ENCODE measurements at regions not wholly inside any gene's neighbourhood (a gene's known extent, or its start where the extent isn't known, plus 50 kb on each side); places are given as distances from the start of the nearest gene placed in this dataset.
"Not testable (repeated sequence)": the region's sequence is repeated elsewhere in the genome, so short reads cannot be mapped to it uniquely, and the experiment has no call there.

GRCh38 chr5:17080361-17080760 is 137.1 kb upstream of the BASP1 start:
- no peak overlapping the region for H3K27ac ChIP-seq (ENCODE audit: low read depth, low read length)
- H2BK12ac ChIP-seq (ENCODE audit: low read length) = no peak overlapping the region
- no peaks in the 10 kb centered on the region for H3K36me3 ChIP-seq (ENCODE audit: control insufficient read depth in 1 of 2, insufficient read depth in 2 of 2, low read length in 2 of 2)
- no peak overlapping the region for H3K14ac ChIP-seq (ENCODE audit: low read length)
- H3K9ac ChIP-seq (ENCODE audit: low read length) = no peak overlapping the region
- no peak overlapping the region for H3K18ac ChIP-seq (ENCODE audit: low read length)
- no peak overlapping the region for H2AFZ ChIP-seq (ENCODE audit: insufficient read depth, low read length, poor library complexity)
- no peaks in the 10 kb centered on the region for H3K79me2 ChIP-seq (ENCODE audit: control insufficient read depth, insufficient read depth, low read length, poor library complexity)
- no CpG with 5 or more reads among the region's 4 CpGs for WGBS (ENCODE audit: extremely low coverage, insufficient coverage, insufficient read length)
- no peaks in the 10 kb centered on the region for H3K9me3 ChIP-seq (ENCODE audit: insufficient read depth, low read depth, low read length)
- H3K4me1 ChIP-seq (ENCODE audit: control insufficient read depth in 1 of 2, insufficient read depth in 2 of 2, low read length in 2 of 2) = no peaks in the 10 kb centered on the region
- no peak overlapping the region for H2BK5ac ChIP-seq (ENCODE audit: low read depth, low read length, poor library complexity)
- H2AK5ac ChIP-seq (ENCODE audit: low read length) = no peak overlapping the region
- no peak overlapping the region for H4K91ac ChIP-seq (ENCODE audit: low read depth, low read length)
- H3K23ac ChIP-seq (ENCODE audit: low read length) = no peak overlapping the region
- H3K4me3 ChIP-seq (ENCODE audit: low read depth, low read length) = no peak overlapping the region
- no peaks in the 10 kb centered on the region for H3K27me3 ChIP-seq (ENCODE audit: insufficient read depth, low read length)
- H4K12ac ChIP-seq (ENCODE audit: low read depth, low read length) = no peak overlapping the region
- H4K8ac ChIP-seq (ENCODE audit: low read depth, low read length) = no peak overlapping the region
- H3K4me2 ChIP-seq (ENCODE audit: low read length) = no peak overlapping the region
- H3K4ac ChIP-seq (ENCODE audit: low read depth, low read length) = no peak overlapping the region
- no peak for DNase-seq
- no peak overlapping the region for H2BK120ac ChIP-seq (ENCODE audit: insufficient read depth, low read length, poor library complexity)
- no peaks in the 10 kb centered on the region for H3K79me1 ChIP-seq (ENCODE audit: low read length)

GRCh38 chr5:17081142-17081541 is 136.3 kb upstream of the BASP1 start:
- Histone ChIP-seq H3K4me1 (ENCODE audit: control insufficient read depth in 1 of 2, insufficient read depth in 2 of 2, low read length in 2 of 2) (no peaks in the 10 kb centered on the region), H3K79me1 (ENCODE audit: low read length) (no peaks in the 10 kb centered on the region), H3K36me3 (ENCODE audit: control insufficient read depth in 1 of 2, insufficient read depth in 2 of 2, low read length in 2 of 2) (no peaks in the 10 kb centered on the region), H3K79me2 (ENCODE audit: control insufficient read depth, insufficient read depth, low read length, poor library complexity) (no peaks in the 10 kb centered on the region), H3K4me2 (ENCODE audit: low read length) (no peak overlapping the region), H2BK120ac (ENCODE audit: insufficient read depth, low read length, poor library complexity) (no peak overlapping the region), H4K12ac (ENCODE audit: low read depth, low read length) (no peak overlapping the region), H3K18ac (ENCODE audit: low read length) (no peak overlapping the region), H4K8ac (ENCODE audit: low read depth, low read length) (no peak overlapping the region), H3K4me3 (ENCODE audit: low read depth, low read length) (no peak overlapping the region), H2AFZ (ENCODE audit: insufficient read depth, low read length, poor library complexity) (no peak overlapping the region), H3K9ac (ENCODE audit: low read length) (no peak overlapping the region), H3K9me3 (ENCODE audit: insufficient read depth, low read depth, low read length) (no peaks in the 10 kb centered on the region), H3K23ac (ENCODE audit: low read length) (no peak overlapping the region), H3K14ac (ENCODE audit: low read length) (no peak overlapping the region), H3K27ac (ENCODE audit: low read depth, low read length) (no peak overlapping the region), H2BK12ac (ENCODE audit: low read length) (no peak overlapping the region), H3K27me3 (ENCODE audit: insufficient read depth, low read length) (no peaks in the 10 kb centered on the region), H3K4ac (ENCODE audit: low read depth, low read length) (no peak overlapping the region), H4K91ac (ENCODE audit: low read depth, low read length) (no peak overlapping the region), H2AK5ac (ENCODE audit: low read length) (no peak overlapping the region), H2BK5ac (ENCODE audit: low read depth, low read length, poor library complexity) (no peak overlapping the region)
- no peak for DNase-seq
- WGBS (ENCODE audit: extremely low coverage, insufficient coverage, insufficient read length) = no CpG with 5 or more reads among the region's 4 CpGs

- not testable (repeated sequence) for H3K27me3 ChIP-seq (ENCODE audit: insufficient read depth, low read length); H2AFZ ChIP-seq (ENCODE audit: insufficient read depth, low read length, poor library complexity); H2AK5ac ChIP-seq (ENCODE audit: low read length); H3K79me2 ChIP-seq (ENCODE audit: control insufficient read depth, insufficient read depth, low read length, poor library complexity); H3K14ac ChIP-seq (ENCODE audit: low read length); H4K12ac ChIP-seq (ENCODE audit: low read depth, low read length); H3K4me3 ChIP-seq (ENCODE audit: low read depth, low read length); H3K18ac ChIP-seq (ENCODE audit: low read length); H3K4me2 ChIP-seq (ENCODE audit: low read length); H2BK5ac ChIP-seq (ENCODE audit: low read depth, low read length, poor library complexity); H3K36me3 ChIP-seq (ENCODE audit: control insufficient read depth in 1 of 2, insufficient read depth in 2 of 2, low read length in 2 of 2); DNase-seq; H3K9me3 ChIP-seq (ENCODE audit: insufficient read depth, low read depth, low read length); H3K23ac ChIP-seq (ENCODE audit: low read length); H4K8ac ChIP-seq (ENCODE audit: low read depth, low read length); H3K9ac ChIP-seq (ENCODE audit: low read length); H4K91ac ChIP-seq (ENCODE audit: low read depth, low read length); H2BK12ac ChIP-seq (ENCODE audit: low read length); H3K79me1 ChIP-seq (ENCODE audit: low read length); H3K4ac ChIP-seq (ENCODE audit: low read depth, low read length); H2BK120ac ChIP-seq (ENCODE audit: insufficient read depth, low read length, poor library complexity); H3K27ac ChIP-seq (ENCODE audit: low read depth, low read length); H3K4me1 ChIP-seq (ENCODE audit: control insufficient read depth in 1 of 2, insufficient read depth in 2 of 2, low read length in 2 of 2)
- WGBS (ENCODE audit: extremely low coverage, insufficient coverage, insufficient read length) = no CpG with 5 or more reads among the region's 29 CpGs
These were observed 134.2 kb upstream of the BASP1 start for GRCh38 chr5:17083276-17083675.

GRCh38 chr5:17087035-17087434 is 130.4 kb upstream of the BASP1 start:
- no peak overlapping the region for H3K27ac ChIP-seq (ENCODE audit: low read depth, low read length)
- no peak overlapping the region for H2BK12ac ChIP-seq (ENCODE audit: low read length)
- H4K91ac ChIP-seq (ENCODE audit: low read depth, low read length) = no peak overlapping the region
- H3K27me3 ChIP-seq (ENCODE audit: insufficient read depth, low read length) = no peaks in the 10 kb centered on the region
- H3K79me1 ChIP-seq (ENCODE audit: low read length) = peaks cover 2% of the 10 kb centered on the region
- no peak overlapping the region for H2AFZ ChIP-seq (ENCODE audit: insufficient read depth, low read length, poor library complexity)
- no peak overlapping the region for H4K8ac ChIP-seq (ENCODE audit: low read depth, low read length)
- no peak overlapping the region for H3K9ac ChIP-seq (ENCODE audit: low read length)
- no peak overlapping the region for H4K12ac ChIP-seq (ENCODE audit: low read depth, low read length)
- H3K4ac ChIP-seq (ENCODE audit: low read depth, low read length) = no peak overlapping the region
- WGBS (ENCODE audit: extremely low coverage, insufficient coverage, insufficient read length) = no CpG with 5 or more reads among the region's 8 CpGs
- H3K4me3 ChIP-seq (ENCODE audit: low read depth, low read length) = no peak overlapping the region
- peaks cover 0 to 2% of the 10 kb centered on the region in 2 experiments for H3K4me1 ChIP-seq (ENCODE audit: control insufficient read depth in 1 of 2, insufficient read depth in 2 of 2, low read length in 2 of 2)
- no peak overlapping the region for H3K23ac ChIP-seq (ENCODE audit: low read length)
- no peak overlapping the region for H3K18ac ChIP-seq (ENCODE audit: low read length)
- no peak overlapping the region for H3K4me2 ChIP-seq (ENCODE audit: low read length)
- no peak overlapping the region for H2BK5ac ChIP-seq (ENCODE audit: low read depth, low read length, poor library complexity)
- no peaks in the 10 kb centered on the region for H3K36me3 ChIP-seq (ENCODE audit: control insufficient read depth in 1 of 2, insufficient read depth in 2 of 2, low read length in 2 of 2)
- no peak overlapping the region for H2AK5ac ChIP-seq (ENCODE audit: low read length)
- H3K9me3 ChIP-seq (ENCODE audit: insufficient read depth, low read depth, low read length) = no peaks in the 10 kb centered on the region
- no peak overlapping the region for H3K14ac ChIP-seq (ENCODE audit: low read length)
- no peak overlapping the region for H2BK120ac ChIP-seq (ENCODE audit: insufficient read depth, low read length, poor library complexity)
- DNase-seq = peak in 1 of 2 donors; percentile 13
- no peaks in the 10 kb centered on the region for H3K79me2 ChIP-seq (ENCODE audit: control insufficient read depth, insufficient read depth, low read length, poor library complexity)
